Left lung (tissue), 4 donors: ENCODE measurements at regions not wholly inside any gene's neighbourhood (a gene's known extent, or its start where the extent isn't known, plus 50 kb on each side); places are given as distances from the start of the nearest gene placed in this dataset.

Source experiments
- ATAC-seq: fragments of 200-7000 bp; cut with Tn5 transposase; one replicate; pipeline ENCODE4 v1.9.1; 2020; ENCODE audit warnings: moderate library complexity
- DNase-seq, 4 donors: peaks; one replicate each; pipeline ENCODE4 v3.0.0-alpha.2; 2013 to 2020
- H3K27ac ChIP-seq, 2 donors: fragments of 200-600 bp; sonication (generic) in 1 of 2; one replicate each; pipeline versions ENCODE4 v1.5.0 to v1.8.0; 2020 to 2021
- H3K27me3 ChIP-seq, 2 donors: fragments of 200-600 bp; sonication (generic) in 1 of 2; one replicate each; pipeline versions ENCODE4 v1.5.0 to v1.8.0; 2020 to 2021
- H3K36me3 ChIP-seq, 2 donors: fragments of 200-600 bp; sonication (generic) in 1 of 2; one replicate each; pipeline versions ENCODE4 v1.5.0 to v1.8.0; 2020 to 2021
- H3K4me1 ChIP-seq, 2 donors: fragments of 200-600 bp; one replicate each; pipeline ENCODE4 v1.8.0; 2021
- H3K4me3 ChIP-seq, 2 donors: fragments of 200-600 bp; sonication (generic) in 1 of 2; one replicate each; pipeline versions ENCODE4 v1.5.0 to v1.8.0; 2020 to 2021; ENCODE audit warnings: mild to moderate bottlenecking in 1 of 2
- H3K9me3 ChIP-seq, 2 donors: fragments of 200-600 bp; sonication (generic) in 1 of 2; one replicate each; pipeline versions ENCODE4 v1.5.0 to v1.8.0; 2020 to 2021
- intact Hi-C, 2 donors: fragments of 100-400 bp; cut with DNase I; formaldehyde crosslinking; loops; one replicate each; pipeline versions ENCODE4 v1.11.2 to v1.14.2; 2022
- TF ChIP-seq, protein P1 (sequence below), 2 donors: fragments of 200-600 bp; sonication (generic) in 1 of 2; IDR thresholded peaks; one replicate each; pipeline versions ENCODE4 v1.5.0 to v1.8.0; 2021; ENCODE audit warnings: antibody characterized with exemption in 2 of 2
- donor health status: DM: no; HTN: yes; CAD: no.
- donor health status: DM: no; HTN: no; CAD: no.

DNA sequence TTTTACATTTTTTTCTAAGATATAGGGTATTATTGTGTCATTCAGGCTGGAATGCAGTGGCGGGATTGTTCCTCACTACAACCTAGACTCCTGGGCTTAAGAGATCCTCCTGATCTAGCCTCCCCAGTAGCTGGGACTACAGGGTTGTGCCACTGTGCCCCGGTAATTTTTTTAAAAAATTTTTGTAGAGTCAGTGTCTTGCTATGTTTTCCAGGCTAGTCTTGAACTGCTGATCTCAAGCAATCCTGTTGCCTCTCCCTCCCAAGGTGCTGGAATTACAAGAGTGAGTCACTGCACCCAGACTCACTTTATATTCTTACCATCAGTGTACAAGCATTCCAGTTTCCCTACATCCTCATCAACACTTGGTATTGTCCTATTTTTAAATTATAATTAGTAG is 156.4 kb upstream of the GYPA start:
- no peak overlapping the region for H3K27ac ChIP-seq
- ATAC-seq, result no peak

DNA sequence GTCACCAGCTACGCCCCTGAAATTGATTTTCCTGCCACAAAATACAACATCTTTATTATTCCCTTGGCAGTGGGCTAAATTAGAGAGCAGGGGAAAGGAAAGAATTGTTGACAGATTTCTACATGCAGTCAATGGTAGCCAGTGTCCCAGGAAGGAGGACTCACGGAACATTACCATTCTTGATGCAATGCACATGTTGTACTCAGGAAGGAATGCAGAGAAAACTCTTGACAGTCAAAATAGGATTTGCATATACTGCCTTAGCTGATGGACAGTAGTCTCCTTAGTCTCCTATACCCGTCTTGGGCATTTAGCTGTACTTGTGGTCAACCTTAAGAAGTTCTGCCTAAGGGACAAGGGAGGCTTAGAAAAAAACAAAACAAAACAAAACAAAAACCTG is 158.0 kb upstream of the GYPA start:
- Histone ChIP-seq H3K4me3 (no peak overlapping the region), H3K9me3 (no peaks in the 10 kb centered on the region), H3K4me1 (no peaks in the 10 kb centered on the region), H3K27me3 (no peaks in the 10 kb centered on the region), H3K36me3 (no peaks in the 10 kb centered on the region), H3K27ac (no peak overlapping the region)
- no peak for DNase-seq
- intact Hi-C loops, result no loop called here
- no peak for ATAC-seq
- TF ChIP-seq, protein P1, sequence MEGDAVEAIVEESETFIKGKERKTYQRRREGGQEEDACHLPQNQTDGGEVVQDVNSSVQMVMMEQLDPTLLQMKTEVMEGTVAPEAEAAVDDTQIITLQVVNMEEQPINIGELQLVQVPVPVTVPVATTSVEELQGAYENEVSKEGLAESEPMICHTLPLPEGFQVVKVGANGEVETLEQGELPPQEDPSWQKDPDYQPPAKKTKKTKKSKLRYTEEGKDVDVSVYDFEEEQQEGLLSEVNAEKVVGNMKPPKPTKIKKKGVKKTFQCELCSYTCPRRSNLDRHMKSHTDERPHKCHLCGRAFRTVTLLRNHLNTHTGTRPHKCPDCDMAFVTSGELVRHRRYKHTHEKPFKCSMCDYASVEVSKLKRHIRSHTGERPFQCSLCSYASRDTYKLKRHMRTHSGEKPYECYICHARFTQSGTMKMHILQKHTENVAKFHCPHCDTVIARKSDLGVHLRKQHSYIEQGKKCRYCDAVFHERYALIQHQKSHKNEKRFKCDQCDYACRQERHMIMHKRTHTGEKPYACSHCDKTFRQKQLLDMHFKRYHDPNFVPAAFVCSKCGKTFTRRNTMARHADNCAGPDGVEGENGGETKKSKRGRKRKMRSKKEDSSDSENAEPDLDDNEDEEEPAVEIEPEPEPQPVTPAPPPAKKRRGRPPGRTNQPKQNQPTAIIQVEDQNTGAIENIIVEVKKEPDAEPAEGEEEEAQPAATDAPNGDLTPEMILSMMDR (IDR thresholded peaks at IDR 0.05), result no peak

More for the DNA sequence above, 156.4 kb upstream of the GYPA start:
- H3K36me3 ChIP-seq, result no peaks in the 10 kb centered on the region
- H3K27me3 ChIP-seq, result no peaks in the 10 kb centered on the region
- H3K4me1 ChIP-seq, result no peaks in the 10 kb centered on the region
- TF ChIP-seq, protein P1 (IDR thresholded peaks at IDR 0.05), result no peak
- H3K4me3 ChIP-seq, result no peak overlapping the region
- no peak for DNase-seq
- intact Hi-C loops, result no loop called here
- no peaks in the 10 kb centered on the region for H3K9me3 ChIP-seq

DNA sequence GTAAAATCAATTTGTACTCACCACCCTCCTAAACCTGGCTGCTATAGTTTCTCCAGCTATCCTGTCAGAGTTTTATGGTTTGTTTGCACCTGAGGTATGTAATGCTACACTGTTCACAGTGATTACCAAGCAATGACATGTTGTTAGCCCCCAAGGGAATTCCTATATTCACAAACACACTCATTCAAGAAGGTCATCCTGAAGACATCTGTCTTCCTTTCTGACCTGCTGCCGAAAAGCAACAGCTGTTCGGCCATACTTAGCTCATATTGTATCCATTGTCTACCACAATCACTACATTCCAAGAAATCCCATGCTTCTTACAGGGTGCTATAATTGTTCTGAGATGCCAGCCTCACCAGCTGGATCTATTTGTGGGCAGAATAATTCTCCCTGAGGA is 160.1 kb upstream of the GYPA start:
- ATAC-seq, result no peak
- Histone ChIP-seq H3K4me3 (no peak overlapping the region), H3K27ac (no peak overlapping the region), H3K9me3 (no peaks in the 10 kb centered on the region), H3K27me3 (no peaks in the 10 kb centered on the region), H3K36me3 (no peaks in the 10 kb centered on the region), H3K4me1 (no peaks in the 10 kb centered on the region)
- intact Hi-C loops, result no loop called here
- TF ChIP-seq, protein P1 (IDR thresholded peaks at IDR 0.05), result no peak
- no peak for DNase-seq

DNA sequence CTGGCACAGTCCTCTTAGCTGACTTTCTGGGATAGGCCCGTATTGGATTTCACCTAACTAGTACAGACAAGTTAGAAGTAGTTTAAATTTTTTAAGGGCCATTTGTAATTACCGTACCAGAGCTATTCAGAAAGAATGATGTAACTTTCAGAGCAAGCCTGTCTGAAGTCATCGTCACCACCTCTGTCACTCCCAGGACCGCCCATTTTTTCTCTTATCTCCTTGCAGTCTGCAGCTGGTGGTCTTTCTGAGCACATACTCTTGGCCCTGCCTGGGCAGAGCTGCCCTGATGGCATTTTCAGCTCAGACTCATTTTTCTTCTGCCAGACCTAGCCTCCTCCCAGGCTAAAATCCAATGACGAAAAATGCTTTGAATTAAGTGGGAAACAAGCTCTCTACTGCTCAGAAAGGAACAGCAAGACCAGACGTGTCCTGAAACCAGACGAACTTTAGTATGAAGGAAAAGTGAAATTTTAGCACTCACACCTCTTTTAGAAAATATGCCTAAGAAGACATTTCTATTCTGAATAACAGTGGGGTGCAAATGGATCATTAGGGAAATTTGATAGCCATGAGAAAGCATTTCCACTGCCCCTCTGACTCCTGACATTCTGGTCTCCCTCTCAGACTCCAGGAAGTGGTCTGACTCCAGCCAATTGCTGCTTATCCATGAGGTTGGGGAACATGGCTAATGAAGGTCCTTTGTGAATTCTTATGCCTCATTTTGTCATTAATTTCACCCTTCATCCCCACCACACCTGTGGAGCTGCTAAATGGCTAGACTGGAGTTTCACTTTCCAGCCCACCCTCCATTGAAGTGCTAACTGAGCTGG is 162.4 kb upstream of the GYPA start:
- no peaks in the 10 kb centered on the region for H3K4me1 ChIP-seq
- H3K9me3 ChIP-seq, result no peaks in the 10 kb centered on the region
- no peaks in the 10 kb centered on the region for H3K36me3 ChIP-seq
- H3K4me3 ChIP-seq, result no peak overlapping the region
- ATAC-seq (no peak), DNase-seq (no peak)
- TF ChIP-seq, protein P1 (IDR thresholded peaks at IDR 0.05), result no peak
- intact Hi-C loops, result no loop called here
- H3K27ac ChIP-seq, result no peak overlapping the region
- H3K27me3 ChIP-seq, result no peaks in the 10 kb centered on the region

DNA sequence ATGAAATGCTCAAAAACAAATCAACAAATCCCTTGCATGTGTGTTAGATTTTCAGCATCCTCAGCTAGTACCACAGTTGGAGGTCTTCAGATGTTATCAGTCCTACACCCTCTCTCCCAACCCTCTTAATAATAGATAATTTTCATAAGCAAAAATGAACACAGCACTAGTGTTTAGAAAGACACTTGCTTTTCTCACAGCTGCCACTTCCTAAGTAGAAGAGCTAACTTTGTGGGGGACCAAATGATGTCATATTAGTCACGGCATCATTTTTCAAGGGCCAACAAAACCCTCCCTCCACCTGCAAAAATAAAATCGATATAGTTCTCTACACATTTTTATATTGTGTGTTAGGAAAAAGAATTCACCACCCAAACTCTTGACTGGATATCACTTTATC is 163.5 kb upstream of the GYPA start:
- no peaks in the 10 kb centered on the region for H3K27me3 ChIP-seq
- H3K4me1 ChIP-seq, result no peaks in the 10 kb centered on the region
- no peak overlapping the region for H3K4me3 ChIP-seq
- H3K36me3 ChIP-seq, result no peaks in the 10 kb centered on the region
- intact Hi-C loops, result no loop called here
- TF ChIP-seq, protein P1 (IDR thresholded peaks at IDR 0.05), result no peak
- H3K27ac ChIP-seq, result no peak overlapping the region
- ATAC-seq (no peak), DNase-seq (no peak)
- H3K9me3 ChIP-seq, result no peaks in the 10 kb centered on the region
